ENCODE measurements at regions not wholly inside any gene's neighbourhood (a gene's known extent, or its start where the extent isn't known, plus 50 kb on each side); places are given as distances from the start of the nearest gene placed in this dataset.
"Not testable (repeated sequence)": the region's sequence is repeated elsewhere in the genome, so short reads cannot be mapped to it uniquely, and the experiment has no call there.

DNA sequence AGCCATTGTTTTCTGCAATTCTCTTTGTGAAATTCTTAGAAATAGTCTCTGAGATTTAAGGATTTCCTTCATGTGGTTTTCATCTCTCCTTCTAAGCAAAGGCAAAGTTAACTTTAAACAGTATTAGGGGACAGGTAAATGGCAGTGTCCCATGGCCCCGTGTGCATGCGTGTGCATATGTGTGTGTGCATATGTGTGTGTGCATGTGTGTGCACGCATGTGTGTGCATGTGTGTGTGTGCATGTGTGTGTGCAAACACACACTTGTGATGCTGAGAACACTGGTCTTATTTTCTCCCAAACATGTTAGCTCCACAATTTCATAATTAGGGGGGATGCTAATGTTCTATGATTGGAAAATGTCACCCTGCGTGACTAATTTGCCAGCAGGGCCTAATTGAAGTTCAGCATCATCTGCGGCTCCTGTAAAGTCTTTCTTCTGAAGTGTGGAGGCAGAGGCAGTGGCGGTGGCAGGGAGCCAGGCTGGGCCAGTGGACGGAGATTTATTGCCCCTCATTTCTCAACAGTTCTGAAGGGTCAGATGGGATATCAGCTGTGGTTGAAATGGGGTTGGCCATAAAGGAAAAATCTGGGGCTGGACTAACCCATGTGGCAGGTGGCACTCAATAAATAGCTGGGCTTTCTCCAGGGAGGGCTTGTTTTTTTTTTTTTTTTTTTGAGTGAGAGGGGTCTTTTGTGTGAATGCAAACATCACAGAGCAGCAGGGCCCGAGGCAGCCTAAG, 289.3 kb upstream of the PODXL start:
- DNase-seq: no peak

DNA sequence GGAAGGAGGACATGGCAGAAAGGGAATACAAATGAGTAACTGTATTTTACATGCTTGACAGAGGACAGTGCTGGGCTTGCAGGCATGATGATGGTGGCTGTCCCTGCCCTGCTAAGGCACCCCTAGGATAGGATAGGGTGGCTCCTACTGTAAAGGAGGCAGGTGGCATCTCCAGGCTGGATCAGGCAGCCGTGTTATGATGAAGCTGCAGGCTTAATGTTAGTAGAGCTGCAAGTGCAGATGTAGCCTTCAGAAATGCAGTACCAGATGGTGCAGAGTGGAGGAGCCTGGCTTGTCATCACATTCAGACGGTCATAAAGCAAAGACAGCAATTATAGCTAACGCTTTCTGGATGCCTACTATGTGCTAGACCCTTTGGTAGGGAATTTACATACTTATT, 287.9 kb upstream of the PODXL start:
- DNase-seq: no peak

DNA sequence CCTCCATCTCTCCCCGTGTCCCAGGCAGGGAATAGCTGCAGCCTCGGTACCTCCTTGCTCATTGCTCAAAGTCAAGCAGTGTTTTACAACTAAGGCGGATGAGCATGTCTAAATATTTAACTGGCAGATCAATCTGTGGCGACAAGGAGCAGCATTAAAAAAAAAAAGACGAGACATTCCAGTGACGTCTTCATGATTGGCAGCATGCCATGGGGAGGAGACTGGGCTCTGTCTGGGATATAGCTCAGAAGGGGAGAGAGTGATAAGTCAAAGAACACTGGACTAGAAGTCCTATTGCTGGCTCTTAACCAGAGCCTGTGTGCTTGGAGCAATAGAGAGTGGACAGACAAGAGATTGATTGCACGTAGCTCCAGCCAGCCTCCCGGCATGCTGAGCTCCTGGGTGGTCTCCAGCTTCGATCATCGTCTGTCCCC, 287.5 kb upstream of the PODXL start:
- peak; percentile 53 for DNase-seq

DNA sequence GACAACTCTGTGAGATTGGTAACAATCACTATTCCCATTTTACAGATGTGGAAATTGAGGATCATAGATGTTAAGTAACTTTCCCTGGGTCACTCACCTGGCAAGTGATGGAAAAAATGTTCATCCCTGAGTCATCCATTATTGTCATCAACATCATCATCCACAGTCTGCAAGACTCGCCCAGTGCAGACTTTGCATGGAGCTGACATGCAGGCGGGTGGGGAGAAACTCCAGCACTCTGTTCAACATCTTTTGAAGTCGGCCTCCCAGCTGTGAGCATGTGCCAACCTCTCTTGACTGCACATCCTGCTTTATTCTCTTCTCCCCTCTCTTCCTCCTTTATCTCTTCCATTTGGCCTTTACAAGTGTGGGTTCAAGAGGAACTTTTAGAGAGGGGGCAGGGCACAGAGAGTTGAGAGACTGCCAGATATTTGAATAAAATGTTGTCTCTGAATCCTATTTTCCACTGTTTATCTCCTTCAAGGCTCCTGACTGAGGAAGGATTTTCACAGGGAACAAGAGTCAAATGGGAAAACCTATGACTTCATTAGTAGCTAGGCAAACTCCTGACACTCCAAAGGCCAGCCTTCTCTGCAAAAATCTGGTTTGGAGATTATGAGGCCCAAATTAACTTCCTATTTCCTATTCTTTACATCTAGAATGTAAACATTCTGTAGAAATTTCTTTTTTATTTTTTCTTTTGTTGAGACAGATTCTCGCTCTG, 283.7 kb upstream of the PODXL start:
- DNase-seq: no peak

DNA sequence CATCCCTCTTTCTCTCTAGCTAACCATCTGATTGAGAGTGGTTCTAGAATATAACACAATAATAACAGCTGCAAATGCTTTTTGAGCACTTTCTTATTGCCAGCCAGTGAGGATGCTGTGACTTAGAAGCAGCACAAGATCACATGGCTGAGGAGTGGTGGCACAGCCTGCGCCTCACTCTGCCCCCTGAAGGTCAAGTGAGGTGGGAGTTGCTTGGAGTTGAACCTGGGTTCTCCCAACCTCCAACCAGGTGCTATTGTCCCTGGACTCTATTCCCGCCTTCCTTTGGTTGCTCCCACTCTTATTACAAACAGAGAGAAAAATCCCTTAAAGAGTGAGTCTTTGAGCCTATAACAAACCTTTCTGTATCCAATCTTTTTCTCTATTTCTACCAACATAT, 280.3 kb upstream of the PODXL start:
- no peak for DNase-seq

DNA sequence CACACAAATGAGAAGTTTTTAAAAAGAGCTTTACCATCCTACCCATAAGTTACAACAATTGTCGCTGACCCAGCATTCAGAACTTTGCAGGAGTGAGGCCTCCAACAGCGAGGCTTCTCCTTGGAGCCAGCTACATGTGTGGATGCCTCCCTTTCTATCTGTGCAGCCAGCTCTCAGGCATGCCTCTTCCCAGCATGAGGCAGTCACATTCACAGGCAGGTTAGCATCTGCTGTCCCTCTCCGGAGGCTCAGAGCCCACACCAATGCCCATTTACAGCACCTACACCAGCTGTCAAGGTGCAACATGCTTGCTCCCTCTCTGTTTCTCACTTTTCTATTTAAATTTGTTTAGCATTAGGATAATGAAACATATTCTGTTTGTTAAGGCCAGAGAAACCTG, 278.7 kb upstream of the PODXL start:
- no peak for DNase-seq

DNA sequence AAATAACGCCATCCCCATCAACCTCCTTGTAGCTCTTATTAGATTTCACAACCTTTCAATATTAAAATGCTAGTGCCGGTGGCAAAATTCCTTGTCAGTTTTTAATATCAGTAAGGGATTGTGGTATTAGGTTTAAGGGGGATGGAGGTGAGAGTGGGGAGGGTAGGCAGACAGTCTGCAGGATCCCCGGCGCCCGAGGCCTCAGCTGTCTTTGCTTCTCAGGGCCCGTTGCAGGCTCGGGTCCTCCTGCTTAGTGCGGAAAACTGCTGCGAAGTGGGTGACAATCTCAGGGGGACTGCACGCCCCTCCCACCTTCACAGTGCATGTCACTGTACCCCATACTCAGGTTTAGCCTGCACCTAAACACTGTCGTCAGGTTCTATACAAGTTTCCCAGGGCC, 274.3 kb upstream of the PODXL start:
- DNase-seq: no peak

DNA sequence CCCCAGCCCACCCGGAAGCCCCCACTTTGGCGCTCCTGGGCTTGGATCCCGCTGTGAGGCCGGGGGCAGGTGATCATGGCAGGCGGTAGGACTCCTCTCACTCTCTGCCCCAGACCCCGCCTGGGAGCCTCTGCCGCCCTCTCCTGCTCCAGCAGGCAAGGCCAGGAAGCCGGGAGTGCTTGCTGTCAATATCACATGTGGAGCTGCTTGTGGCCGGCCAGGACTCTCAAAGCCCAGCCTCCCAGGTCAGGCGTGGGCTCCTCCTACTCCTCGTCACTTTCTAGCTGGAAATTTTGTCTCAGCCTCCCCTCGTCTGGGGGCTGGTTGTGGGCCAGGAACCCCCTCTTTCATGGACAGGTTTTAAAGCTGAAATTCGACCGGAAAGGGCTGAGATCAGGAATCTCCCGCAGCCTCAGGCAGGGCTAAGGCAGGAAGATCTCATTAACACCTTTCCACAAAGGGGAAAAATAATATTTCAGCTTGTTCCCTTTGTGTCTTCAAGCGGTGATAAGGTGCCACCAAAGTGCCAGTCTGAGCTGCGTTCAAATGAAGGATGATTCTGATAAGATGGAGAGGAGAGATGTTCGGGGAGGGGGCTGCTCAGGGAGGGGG, 273.6 kb upstream of the PODXL start:
- peak; percentile 44 for DNase-seq

DNA sequence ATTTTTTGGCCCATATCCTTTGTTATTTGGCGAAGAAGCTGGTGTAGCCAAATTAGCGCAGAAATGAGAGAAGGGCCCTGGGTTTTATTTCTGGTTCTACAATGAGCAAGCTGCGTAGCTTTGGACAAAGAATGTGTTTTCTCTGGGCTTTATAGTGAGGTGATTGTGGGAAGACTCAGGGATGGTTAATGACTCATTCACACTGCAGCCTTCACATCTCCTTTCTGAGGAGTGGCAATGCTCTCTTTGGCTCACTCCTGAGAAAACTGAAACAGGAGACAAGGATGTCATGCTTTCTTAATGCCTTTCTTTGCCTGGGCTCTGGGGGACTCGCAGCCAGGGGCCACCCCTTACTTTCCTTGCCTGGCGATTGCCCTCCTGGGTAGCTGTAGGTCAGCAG, 271.0 kb upstream of the PODXL start:
- no peak for DNase-seq

DNA sequence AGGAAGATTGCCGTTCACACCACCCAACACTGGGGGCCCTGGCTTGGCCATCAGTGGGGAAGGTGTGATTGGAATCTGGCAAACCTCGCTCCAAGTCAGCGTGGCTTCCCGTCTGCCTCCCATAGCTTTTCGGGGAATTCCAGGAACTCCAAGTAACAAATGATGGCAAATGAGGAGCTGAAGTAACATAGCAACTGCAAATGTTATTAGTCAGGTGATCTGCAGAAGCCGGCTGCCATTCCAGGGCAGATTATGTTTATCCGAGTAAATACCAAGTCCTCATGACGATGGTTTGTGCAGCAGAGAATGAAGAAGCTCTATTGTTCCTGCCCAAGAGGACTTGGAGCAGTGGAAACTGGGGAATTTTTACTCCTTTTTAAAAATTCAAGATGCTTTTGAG, 270.5 kb upstream of the PODXL start:
- DNase-seq: no peak

DNA sequence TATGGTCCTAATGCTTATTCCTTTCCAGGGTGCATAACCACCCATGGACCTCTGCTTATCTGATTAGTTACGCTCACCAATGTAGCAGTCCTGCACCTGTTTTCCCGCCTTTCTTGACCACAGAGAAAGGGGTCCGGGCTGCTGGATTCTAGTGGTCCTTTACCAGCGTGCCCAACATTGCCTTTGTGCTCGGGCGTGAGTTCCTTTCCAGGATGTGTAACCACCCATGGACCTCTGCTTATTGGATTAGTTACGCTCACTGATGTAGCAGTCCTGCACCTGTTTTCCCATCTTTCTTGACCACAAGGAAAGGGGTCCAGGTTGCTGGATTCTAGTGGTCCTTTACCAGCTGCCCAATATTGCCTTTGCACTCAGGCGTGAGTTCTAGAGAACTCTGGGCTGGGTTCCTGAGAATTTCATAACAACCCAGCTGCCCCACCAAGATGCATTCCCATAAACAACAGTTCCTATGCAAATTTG, 267.6 kb upstream of the PODXL start:
- not testable (repeated sequence) for DNase-seq

DNA sequence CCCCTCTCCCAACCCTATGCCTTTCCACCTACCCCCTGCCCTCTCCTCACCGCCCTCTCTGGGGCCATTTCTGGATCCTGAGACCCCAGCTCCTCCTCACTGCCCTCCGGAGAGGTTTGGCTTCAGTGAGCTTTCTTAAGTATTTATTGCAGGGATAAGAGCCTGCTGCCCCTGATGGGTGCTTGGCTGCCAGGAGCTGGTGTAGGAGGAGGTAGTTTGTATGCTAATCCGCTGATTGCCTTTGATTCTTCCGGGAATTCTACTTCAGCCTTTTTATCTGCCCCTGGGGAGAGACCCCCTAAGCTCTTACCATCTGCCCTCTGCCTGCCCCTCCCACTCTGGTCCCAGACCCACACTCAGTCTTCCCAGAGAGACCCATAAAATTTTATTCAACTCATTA, 263.5 kb upstream of the PODXL start:
- DNase-seq: no peak

DNA sequence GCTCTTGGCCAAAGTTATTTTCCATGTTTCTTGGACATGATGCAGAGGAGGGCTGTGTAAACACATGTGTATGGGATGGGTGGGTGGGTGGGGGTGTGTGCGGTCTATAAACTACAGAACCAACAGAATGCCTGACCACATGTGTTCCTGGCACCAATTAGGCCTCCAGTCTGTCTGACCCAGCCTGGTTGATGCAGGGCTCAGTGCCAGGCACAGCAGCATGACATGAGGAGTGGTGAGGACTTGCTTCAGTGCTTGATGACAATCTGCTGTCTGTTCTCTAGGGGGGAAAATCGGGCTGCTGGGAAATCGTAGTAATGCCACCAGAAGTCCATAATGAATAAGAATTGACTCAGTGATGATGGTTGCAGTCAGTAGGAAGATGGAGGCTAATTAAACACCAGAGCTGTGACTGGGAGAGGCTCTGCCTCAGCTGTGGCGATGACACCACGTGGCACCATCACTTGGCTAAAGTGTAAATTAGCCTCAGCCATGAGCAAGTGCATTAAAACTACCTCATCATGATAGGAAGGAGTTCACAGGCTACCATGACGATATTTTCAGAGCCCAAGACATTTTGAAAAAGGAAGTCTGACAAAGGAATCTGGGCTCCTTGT, 260.1 kb upstream of the PODXL start:
- DNase-seq: no peak

DNA sequence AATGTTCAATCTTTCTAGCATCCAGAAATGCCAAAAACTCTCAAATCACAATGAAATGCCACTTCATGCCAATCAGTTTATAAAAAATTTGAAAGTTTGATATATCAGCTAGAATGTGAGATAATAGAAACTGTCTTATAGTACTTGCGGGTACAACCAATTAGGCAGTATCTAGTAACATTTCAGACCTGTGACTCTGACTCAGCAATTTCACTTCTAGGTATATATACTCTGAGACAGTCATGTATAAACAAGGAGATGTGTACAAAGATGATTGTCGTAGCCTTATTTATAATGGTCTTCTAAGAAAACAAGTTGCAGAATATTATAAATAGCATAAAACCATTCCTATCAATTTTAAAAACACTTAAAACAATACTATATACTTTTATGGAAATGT, 252.3 kb upstream of the PODXL start:
- DNase-seq: no peak

DNA sequence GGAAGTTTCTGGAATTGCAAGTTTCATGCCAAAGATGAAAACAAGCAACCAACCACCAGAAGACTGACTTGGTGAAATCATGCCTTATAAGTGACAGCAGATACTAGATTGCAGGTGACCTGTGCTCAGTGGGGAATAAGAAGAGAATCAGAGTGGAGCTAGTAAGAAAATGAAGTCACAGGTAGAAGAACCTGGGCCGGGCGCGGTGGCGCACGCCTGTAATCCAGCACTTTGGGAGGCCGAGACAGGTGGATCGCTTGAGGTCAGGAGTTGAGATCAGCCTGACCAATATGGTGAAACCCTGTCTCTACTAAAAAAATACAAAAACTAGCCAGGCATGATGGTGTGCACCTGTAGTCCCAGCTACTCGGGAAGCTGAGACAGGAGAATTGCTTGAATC, 251.7 kb upstream of the PODXL start:
- not testable (repeated sequence) for DNase-seq

DNA sequence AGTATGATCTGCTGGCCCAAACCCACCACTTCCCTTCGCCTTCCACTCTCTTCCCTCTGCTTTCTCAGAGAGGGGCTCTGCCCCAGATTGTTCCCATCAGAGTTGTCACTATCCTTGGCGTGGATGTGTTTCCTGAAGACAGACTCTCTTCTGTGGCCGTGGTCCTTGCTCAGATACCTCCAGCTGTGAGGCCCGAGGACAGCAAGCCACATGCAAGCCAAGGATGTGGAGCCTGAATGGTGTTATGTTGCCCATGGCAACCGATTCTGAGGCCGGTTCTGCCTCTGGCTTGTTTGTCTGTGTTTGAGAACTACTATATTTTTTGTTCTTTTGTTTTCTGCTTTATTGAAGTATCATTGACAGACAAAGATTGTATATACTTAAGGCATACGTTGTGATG, 247.4 kb upstream of the PODXL start:
- no peak for DNase-seq

DNA sequence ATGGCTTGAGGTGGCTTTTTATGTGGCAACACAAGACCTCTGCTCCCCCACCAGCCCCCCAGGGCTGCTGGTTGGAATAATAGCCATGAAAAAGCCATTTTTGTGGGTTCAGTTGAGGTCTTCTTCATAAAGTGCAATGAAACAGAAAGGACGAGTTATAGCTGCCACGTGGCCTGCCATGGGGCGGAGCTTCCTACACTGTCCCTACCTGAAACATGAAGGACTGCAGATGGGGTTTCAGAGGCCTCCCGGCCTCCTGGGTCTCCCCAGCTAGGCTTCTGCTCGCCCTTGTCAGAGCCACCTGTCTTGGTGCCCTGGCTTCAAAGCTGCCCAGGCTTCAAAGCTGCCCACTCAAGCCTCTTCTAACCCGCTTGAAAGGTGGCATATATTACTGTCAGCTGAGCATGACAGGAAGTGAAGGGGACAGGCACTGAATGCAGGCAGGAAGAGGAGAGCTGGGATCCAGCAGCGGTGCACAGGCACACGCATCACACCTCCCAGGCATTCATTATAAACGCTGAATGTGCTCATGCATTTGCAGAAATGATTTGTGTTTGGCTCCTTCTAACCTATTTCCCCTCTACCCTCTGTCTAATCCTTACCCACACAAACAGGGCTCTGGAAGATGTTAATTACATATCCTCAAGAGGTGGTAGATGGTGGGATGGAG, 245.9 kb upstream of the PODXL start:
- DNase-seq: no peak

DNA sequence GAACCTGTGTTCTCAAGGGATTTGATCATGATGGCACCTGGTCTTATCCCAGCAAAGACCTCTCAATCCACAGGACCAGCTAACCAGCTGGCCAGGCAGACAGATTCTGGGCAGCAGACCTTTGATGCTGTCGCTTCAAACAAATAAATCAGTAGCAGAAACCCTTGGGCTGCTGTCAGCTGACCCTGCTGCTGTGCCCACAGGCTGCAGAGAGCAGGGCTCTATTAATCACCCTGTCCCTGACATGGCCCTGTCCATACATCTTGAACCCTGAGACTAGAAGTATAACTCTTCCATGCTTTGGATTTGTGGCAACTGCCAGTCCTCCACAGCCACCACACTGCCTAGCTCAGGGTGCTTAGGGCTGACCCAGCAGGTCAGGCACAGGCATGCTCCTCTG, 244.1 kb upstream of the PODXL start:
- no peak for DNase-seq

DNA sequence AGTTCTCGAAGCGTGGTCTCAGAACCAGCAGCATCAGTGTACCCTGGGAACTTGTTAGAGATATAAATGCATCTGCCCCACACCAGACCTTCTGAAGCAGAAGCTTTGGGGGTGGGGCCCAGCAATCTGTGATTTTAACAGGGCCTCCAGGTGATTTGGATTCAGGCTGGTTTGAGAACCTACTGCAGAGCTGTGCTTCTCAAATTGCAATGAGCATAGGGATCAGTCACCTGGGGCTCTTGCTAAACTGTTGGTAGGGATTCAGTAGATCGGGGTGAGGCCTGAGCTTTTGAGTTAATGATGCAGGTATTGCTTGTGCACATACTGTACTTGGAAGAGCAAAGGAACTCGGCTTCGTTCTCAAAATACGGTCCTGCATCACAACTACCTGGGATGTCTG, 243.6 kb upstream of the PODXL start:
- DNase-seq: no peak

DNA sequence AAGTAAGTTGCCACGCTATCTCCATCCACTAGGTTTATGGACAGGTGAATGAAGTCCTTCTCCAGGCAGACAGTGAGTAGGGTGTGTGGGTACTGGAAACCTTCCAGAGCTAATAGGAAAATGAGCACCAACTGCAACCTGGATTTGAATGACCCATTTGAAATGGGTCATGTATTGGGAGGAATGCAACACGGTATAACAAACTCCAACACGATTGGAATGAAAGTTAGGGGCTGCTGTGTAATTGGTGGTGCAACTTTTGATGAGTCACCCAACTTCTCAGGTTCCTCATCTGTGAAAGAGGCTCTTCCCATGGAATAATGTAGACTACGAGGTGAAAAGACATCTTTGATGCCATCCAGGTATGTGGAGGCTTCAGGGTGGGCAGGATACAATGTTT, 241.4 kb upstream of the PODXL start:
- DNase-seq: no peak

DNA sequence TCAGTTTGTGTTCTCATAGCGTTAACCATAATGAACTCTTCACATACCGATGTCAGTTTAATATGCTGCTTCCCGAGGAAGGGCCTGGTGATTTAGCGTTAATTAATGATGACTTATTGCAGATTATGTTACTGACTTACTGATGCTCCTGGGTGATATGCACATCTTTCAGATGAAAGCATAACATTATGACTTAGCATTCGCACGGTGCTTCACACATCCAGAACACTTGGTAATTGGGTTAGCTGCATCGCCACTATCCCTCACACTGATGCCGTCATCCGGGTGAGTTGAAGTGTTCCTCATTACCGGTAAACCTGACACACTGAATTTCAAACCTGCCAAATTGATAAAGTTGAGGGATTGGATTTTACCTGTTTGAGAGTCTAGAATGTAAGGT, 239.0 kb upstream of the PODXL start:
- no peak for DNase-seq

DNA sequence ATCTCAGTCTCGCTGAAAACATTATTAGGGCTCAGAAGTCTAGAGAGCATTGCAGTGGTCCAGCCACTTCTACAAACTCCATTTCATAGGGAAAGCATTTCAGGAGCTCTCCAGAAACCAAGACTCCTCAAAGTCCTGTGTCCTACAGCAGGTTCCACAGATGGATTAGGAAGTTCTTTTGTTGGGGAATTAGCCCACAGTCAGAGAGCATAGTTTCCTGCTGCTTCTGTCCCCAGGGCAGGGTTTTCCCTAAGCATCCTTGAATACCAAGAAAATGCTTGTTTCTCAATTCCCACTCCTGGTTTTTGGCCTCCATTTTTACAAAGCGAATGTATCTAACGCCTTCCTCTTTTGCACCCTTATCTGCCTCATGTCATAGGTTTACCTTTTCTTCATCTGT, 235.9 kb upstream of the PODXL start:
- no peak for DNase-seq

DNA sequence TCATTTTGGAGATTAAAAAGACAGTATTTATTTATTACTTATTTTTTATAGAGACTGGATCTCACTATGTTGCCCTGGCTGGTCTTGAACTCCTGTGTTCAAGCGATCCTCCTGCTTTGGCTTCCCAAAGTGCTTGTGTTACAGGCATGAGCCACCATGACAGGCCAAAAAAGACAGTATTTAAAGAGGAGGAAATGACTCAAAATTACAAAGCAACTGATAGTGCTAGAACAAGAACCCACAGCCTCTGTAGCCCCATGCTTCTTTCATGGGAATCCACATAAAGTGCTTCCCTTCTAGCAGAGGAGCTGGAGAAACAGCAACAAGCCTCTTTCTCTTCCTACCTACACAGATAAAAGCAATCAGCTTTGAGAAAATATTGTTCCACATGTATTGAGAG, 230.7 kb upstream of the PODXL start:
- no peak for DNase-seq

Measured in femur (tissue), 1 donor.